NCI-H2196 treated with DMSO at 0.1 percent for 48 hours (cell line): ENCODE measurements at regions not wholly inside any gene's neighbourhood (a gene's known extent, or its start where the extent isn't known, plus 50 kb on each side); places are given as distances from the start of the nearest gene placed in this dataset.
"Not testable (repeated sequence)": the region's sequence is repeated elsewhere in the genome, so short reads cannot be mapped to it uniquely, and the experiment has no call there.

Experiments
- DNase-seq: peaks from one replicate; lab custom pipeline; 2025; ENCODE audit not compliant: unreplicated experiment; lab: John Stamatoyannopoulos, UW

DNA sequence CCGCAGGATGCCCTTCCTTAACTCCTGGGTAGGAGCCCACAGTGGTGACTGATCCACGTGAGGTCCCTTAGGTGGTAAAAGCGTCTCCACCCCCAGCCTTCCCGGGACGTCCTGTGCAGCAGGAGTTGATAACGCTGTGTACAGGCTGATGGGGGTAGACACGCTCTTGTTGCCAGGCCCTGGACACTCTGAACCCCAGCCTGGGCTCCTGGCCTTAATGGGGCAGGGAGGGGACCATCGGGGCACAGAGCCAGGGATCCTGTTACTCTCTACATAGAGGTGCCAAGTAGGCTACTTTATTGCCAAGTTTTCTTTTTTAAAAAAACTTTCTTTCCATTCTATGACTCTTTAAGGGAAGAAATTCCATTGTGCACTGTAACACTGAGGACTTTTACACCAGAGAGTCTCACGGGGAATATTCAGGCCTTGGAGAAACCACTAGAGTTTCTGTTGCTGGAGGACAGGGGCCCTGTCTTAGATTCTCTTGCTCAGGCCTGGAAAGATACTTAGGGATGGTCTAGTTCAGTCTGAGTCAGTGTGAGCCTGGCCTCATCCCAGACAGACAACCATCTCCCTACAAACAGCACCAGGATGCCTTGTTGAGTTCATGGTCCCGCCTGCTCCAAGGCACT is 104.3 kb upstream of the RNU6-1 start:
- no peak for DNase-seq

DNA sequence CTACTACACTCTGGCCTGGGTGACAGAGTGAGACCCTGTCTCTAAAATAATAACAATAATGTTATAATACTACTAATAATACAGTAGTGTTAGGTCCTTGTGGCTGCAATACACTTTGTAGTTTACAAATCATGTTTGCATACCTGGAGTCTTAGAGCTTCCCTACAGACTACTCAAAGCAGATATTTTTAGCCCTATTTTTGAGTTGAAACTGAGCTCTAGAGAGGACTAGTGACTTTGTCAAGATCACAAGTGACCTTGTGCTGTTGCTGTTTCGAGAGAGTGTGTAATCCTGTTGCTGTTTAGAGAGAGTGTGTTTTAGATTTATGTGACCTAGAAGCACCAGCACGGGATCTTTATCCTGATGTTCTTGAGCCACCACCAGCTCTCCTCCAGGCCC is 105.3 kb upstream of the RNU6-1 start:
- no peak for DNase-seq

DNA sequence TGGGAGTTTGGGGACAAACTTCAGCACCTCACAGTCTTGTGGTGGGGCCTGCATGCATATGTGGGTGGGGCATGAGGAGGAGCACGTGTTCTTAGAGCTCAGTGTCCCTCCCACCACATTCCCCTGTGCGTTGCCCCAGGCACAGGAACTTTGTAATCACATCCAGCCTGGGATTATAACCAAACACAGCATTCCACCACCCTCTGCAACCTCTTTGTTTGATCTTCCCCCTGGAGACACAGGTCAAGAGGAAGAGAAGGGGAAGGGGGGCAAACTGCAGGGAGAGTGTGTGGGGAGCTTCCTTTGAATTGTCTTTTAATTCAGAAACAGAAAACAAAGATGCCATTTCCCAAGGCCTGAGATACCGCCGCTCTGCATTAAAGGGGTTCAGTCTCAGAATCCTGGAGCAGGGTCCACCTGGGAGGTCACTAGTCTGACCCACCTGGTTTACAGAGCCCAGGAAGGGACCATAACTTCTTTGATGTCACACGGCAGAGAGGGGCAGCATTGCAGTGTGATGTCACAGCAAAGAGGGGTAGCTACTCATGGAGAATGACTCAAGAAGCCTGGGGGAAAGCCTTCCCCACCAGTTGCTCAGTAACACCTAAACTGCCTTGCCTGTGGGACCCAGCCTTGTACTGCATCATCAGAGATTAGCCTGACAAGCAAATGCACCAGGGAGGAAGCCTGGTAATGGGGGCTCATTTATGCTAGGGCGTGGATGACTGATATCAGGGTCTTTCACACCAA is 106.3 kb upstream of the RNU6-1 start:
- no peak for DNase-seq

DNA sequence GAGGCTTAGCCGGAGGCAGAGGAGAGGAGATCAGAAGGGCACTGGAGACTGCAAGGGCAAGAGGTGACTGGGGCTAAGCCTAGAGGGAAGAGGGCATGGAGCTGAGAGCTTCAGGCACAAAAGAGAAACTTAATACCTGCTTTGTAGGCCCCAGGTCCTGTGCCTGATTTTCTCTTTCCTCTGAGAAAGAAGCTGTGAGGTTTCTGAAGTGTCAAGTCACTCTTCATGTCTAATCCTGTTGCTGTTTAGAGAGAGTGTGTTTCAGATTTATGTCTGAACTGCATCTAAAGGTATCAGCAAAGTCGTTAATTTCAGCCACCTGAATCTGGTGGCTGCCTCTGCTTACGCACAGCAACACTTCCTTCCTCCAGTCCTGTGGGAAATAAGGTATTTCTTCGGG is 106.9 kb upstream of the RNU6-1 start:
- DNase-seq = no peak

DNA sequence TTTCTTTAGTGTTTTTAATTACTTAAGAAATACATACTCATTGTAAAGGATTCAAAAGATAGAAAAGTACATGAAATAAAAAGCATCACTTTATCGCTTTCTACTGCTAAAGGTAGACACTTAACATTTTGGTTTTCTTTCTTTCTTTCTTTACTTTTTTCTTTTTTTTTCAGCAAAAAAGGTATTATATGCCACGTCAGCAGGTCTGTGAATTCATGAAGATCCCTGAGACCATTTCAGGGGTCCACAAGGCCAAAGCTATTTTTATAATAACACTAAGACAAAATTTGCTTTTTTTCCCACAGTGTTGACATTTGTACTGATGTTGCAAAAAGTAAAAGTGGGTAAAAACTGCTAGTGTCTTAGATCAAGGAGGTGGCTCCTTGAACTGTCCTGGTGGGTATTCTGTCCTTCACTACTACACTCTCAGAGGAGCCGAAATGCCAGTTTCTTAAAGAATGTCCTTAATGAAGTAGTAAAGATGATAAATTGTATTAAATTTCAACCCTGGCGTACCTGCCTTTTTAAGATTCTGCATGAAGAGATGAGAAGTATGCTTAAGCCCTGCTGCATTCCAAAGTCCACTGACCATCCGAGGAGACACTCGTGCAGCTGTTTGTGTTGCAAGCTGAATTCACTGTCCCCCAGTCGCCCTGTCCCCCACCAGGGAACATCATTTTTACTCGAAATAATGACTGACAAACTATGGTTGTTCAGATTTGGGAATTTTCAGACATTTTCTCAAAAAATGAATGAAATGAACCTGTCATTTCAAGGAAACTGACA is 106.7 kb upstream of the PIAS1 start:
- DNase-seq = no peak

DNA sequence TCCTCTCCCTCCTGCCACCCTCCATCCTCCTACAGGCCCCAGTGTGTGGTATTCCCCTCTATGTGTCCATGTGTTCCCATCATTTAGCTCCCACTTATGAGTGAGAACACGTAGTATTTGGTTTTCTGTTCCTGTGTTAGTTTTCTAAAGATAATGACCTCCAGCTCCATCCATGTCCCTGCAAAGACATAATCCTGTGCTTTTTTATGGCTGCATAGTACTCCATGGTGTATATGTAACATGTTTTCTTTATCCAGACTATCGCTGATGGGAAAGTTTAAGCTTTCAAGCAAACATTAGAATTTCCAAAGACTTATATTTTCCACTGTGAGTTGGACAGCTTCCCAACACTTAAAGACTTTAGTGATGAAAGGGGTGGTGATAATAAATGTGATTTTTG is 105.9 kb upstream of the PIAS1 start:
- DNase-seq = no peak

DNA sequence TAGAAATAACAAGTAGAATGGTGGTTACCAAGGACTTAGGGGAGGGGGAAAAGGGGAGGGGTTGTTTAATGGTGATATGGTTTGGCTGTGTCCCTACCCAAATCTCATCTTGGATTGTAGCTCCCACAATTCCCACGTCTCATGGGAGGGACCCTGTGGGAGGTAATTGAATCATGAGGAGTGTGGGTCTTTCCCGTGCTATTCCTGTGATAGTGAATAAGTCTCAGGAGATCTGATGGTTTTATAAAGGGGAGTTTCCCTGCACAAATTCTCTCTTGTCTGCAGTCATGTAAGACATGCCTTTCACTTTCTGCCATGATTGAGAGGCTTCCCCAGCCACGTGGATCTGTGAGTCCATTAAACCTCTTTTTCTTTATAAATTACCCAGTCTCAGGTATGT is 102.9 kb upstream of the PIAS1 start:
- DNase-seq = not testable (repeated sequence)

DNA sequence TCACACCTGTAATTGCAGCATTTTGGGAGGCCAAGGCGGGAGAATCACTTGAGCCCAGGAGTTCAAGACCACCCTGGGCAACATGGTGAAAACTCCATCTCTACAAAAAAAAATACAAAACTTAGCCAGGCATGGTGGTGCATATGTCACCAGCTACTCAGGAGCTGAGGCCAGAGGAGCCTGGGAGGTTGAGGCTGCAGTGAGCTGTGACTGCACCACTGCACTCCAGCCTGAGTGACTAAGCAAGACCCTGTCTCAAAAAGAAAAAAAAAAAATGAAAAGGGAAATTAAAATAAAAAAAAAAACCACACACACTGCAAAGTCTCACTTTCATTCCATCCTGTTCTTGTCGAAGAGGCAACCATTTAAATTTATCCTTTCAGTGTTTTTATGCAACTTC is 100.8 kb upstream of the PIAS1 start:
- DNase-seq = no peak

DNA sequence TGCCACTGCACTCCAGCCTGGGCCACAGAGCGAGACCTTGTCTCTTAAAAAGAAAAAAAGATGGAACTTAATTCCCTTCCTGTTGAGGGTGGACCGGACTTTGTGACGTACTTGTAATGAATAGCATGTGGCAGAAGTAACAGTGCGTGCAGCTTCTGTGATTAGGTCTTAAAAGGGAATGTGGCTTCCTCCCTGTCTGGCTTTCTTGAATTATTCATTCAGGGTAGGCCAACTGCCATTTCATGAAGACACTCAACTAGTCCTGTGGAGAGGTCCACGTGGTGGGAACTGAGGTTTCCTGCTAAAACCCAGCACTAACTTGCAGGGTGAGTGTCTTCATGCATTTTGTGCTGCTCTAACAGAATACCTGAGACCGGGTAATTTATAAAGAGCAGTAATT is 98.9 kb upstream of the PIAS1 start:
- DNase-seq = no peak

DNA sequence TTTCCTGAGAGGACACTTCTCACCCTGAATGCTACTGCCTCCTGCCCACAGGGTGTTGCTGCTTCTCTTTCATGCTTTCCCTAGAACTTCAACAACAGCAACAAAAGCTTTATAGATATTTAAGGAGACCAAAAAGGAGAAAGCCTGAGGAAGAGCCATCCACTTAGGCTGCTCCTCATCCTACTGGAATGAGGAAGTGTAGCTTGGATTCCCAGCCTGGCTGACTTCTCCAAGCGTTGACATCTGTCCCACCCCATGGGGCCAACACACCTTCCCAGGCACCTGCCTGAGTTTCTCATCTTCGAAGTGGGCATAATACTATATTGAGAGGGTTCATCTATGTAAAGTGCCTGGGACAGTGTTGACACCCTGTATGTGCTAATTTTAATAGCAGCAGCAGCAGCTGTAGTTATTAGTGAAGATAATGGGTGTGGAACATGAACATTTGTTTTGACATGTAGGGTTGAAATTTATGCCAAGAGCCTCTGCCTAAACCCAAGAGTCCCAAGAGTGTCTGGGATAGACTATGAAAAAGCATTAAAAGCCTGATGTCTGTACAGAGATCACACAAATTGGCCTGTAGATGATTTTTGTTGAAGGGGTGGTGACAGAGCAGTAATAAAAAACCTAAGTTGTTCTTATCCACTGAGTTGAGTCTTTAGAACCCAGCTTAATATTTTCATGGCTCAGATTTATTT is 96.5 kb upstream of the PIAS1 start:
- no peak for DNase-seq

DNA sequence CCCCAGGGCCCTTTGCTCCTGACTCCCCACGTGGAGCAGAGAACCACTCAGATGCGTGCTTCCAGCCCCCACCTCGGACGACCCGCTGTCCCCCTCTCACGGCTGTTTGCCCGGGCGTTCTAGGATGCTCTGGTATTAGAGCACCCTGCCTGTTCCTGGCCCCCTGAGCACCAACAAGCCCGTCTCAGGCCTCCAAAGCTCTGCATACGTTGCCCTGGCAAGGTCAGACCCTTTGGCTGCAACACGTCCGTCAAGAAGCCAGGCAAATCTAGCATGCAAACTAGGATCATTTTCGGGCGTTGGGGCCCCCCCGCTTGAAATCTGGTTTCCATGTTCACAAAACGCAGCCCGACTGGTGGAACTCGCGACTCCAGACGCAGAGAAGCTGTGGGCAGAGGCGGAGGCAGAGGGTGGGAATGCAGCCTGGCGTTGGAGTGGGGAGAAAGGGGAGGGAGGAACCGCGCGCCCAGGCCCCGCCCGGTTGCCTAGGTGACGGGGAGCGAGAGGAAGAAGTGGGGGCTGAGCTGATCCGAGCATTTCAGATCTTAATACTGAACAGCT is 86.2 kb upstream of the PIAS1 start:
- no peak for DNase-seq

DNA sequence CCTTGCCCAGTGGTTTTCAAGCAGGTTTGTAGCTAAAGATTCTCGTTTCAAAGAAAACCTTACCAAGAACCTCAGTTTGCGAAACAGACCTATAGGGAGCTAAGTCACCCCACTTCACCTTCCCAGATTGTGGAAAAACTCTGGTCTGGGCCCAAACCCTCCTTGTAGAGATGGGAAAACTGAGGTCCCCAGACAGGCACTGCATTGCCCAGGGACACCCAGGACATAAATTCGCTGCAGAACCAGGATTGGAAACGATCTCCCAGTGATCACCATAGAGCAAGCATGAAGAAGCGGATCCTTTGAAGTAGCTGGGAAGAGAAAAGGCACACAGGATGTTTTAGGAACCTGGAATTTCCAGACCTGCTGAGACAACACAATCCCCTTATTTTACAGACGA is 85.6 kb upstream of the PIAS1 start:
- no peak for DNase-seq

DNA sequence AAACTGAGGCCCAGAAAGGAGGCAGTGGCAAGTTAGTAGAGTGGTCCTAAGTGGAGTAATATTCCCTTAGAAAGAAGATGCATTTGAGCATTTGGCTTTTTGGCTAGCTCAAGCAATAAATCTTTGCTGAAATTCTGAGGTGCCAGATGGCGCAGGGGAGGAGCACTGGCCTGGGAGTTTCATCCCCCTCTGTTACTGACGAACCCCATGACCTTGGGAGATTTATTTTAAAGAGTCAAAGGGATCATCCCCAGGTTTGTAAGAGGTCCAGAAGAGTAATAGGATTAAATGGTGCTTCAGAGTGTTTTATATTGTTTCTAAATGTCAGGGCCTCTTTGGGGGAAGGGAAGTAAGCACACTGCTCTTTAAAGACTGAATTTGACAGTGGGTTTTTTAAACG is 85.1 kb upstream of the PIAS1 start:
- no peak for DNase-seq

DNA sequence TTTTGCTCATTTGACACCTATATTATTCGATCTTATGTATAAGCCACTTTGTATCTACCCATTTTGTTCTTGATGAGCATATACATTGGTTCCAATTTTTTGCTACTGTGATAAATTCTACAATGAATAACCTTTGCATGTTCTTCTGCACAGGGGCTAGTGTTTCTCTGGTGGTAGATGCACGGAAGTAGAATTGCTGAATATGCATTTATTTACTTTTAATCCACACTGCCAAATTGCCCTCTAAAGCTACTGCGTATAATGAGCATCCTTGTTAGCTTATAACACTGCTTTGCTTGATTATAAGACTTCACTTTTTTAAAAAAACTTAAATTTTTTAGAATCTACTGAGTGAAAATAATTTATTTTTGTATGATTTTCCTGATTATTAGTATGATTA is 84.2 kb upstream of the PIAS1 start:
- no peak for DNase-seq

DNA sequence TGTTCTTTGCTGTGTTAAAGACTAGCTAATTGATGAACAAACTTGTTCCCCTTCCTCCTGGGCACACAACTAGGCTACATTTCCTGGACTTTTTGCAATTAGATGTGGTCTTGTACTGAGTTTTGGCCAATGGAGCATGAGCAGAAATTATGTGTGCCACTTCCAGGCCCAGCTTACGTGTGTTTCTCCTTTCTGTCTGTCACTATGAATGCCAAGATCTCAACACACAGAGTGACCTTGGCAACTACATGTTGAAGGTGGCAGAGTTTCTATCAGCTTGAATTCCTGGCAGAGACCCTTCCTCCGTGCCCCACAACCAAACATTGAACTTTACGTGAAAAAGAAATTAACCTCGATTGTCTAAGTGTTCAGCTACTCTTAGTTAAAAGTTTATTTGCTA is 81.7 kb upstream of the PIAS1 start:
- no peak for DNase-seq

DNA sequence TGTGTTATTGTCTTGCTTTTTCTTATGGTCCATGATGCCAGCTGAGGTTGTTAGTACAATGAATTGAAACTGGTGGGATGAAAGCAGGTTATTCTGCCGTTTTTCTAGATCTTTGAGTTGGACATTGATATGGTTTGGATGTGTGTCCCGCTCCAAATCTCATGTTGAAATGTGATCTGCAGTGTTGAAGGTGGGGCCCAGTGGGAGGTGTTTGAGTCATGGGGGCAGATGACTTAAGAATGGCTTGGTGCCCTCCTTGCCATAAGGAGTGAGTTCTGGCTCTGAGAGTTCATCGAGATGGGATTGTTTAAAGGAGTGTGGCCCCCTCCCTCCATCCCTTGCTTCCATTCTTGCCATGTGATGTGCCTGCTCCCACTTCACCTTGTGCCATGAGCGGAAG is 80.3 kb upstream of the PIAS1 start:
- no peak for DNase-seq

DNA sequence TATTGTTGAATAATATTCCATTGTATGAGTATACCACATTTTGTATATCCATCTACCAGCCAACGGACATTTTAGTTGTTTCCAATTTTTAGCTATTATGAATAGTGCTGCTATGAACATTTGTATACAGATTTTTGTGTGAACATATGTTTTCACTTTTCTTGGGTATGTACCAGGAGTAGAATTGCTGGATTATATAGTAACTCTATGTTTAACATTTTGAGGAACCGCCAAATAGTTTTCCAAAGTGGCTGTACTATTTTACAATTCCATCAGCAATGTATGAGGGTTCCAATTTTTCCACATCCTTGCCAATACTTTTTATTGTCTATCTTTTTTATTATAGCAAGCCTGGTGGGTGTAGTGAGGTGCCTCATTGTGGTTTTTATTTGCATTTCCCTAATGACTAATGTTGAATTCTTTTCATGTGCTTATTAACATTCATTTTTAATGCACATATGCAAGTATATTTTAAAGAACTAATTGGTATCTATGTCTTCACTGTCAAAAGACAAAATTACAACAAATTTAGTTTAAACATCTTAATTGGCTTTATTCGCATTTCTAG is 77.5 kb upstream of the PIAS1 start:
- no peak for DNase-seq

DNA sequence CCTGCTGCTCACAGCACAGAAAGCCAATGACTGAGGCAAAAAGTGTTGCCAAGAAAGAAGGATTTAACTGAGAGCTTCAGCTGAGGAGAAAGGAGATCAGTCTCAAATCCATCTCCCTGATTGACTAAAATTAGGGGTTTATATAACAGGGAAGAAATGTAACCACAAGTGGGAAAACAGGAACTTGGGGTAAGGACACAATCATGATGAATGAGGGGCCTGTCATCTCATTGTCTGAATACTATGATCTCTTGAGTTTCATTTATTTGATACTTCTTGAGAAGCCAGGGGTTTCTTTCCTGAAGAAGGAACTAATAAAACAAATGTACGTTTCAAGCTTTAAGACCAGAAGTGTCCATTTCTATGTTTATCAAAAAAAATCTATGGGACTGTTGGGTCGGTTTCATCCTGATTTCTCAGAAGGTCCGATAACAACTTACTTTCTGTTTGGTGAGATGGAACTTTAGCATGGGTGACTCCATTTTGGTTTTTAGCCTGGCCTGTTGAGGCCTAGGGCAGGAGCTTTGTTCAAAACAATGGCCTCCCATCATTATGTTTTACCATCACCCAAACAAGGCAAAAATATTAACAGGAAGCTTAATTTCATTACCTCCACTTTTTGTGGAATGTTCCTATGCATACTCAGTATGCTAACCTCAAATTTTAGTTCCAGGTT is 76.6 kb upstream of the PIAS1 start:
- no peak for DNase-seq

DNA sequence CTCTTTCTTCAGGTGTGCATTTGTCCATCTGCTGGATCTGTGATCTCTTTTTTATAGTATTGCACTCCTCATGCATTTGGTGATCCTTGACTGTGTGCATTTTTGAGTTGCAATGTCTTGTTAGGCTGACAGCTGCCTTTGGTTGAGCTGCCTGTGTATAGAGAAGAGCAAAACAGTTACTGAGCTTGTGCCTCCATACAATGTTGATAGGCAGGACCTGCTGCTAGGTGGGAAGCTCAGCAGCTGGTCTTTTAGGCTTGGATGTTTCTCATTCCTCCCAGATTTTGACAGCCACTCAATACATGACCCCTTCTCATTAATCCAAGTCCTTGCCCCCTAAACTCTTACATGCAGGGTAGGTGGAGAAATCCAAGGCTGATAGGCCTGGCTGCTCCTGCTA is 74.8 kb upstream of the PIAS1 start:
- no peak for DNase-seq

DNA sequence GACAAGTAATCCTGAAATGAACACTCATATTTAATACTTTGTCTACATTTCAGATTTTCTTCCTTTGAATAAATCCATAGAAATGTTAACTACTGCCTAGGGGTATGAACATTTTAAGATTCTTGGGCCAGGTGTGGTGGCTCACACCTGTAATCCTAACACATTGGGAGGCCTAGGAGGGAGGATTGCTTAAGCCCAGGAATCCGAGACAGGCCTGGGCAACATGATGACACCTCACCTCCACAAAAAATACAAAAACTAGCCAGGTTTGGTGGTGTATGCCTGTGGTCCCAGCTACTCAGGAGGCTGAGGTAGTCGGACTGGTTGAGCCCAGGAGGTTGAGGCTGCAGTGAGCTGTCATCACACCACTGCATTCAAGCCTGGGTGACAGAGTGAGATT is 73.9 kb upstream of the PIAS1 start:
- DNase-seq = no peak
